GM19328 (cell line): ENCODE measurements at regions not wholly inside any gene's neighbourhood (a gene's known extent, or its start where the extent isn't known, plus 50 kb on each side); places are given as distances from the start of the nearest gene placed in this dataset.

Source experiments
- ATAC-seq: cut with Tn5 transposase; IDR thresholded peaks from one replicate; pipeline ENCODE4 v1.9.1; 2021; ENCODE audit warnings: mild to moderate bottlenecking, moderate library complexity; ENCODE audit not compliant: unreplicated experiment

DNA sequence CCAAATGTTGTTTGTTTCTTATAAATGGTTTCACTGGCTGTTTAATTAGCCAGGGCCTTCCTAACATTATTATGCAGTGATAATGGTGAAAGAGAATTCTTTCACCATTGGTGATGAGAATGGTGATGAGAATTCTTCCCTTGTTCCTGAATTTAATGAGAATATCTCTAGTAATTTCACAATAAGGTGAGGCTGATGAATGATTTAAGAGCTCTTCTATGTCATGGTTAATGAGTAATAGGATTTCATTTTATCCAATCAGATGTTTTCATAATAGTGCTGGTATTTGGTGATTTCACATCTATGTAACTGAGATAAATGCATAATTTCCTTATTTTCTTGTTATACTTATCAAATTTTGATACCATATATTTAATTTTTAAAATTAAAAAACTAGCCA lies 535.7 kb upstream of the ZEB2 start:
- no peak for ATAC-seq

DNA sequence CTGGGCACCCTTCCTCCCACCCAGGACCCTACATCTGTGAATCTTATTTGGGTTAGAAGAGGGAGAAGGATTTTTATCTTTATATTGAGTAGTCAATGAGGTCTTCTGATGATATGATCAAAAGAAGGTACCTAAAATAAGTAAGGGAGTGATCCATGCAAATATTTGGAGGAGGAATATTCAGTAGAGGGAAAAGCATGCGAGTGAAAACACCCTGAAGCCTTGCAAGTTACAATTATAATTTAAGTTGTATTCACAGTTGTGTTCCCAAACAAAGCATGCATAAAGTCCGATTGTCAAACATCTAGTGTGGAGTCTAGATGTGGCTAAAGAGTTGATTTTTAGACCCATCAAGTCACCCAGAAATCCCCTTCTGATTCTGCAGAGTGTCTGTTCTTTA lies 530.2 kb upstream of the ZEB2 start:
- ATAC-seq, result no peak

DNA sequence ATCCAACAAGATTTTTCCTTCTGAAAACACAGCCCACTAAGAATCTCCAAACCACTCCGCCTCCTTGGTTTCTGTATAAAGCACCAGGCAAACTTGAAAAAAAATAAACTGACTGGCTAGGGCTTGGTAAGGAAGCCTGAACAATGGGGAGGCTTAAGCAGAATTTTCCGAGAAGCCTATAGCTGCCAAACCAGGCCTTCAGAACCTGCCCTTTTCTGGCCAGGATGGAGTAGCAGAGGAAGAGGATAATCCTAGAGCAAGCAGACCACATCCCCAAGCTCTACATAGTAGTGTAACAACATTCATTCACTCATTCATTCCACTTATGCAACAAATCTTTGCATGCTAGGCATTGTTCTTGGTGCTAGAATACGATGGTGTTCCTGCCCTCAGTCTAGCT lies 529.6 kb upstream of the ZEB2 start:
- no peak for ATAC-seq

DNA sequence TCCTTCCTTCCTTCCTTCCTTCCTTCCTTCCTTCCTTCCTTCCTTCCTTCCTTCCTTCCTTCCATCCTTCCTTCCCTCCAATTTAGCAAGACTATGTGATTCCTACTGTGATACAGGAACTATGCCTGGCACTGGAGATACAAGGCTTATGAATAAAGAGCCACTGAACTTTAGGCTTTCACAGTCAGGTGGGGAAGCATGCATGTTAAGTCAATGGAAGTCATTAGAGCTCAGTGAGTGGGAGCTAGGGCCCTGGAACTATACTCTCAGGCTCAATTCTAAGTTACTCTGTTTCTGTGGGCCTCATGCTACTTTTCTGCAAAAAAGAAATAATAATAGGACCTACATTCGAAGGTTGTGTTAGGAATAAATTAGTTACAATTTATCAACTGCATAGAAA lies 527.6 kb upstream of the ZEB2 start:
- no peak for ATAC-seq

DNA sequence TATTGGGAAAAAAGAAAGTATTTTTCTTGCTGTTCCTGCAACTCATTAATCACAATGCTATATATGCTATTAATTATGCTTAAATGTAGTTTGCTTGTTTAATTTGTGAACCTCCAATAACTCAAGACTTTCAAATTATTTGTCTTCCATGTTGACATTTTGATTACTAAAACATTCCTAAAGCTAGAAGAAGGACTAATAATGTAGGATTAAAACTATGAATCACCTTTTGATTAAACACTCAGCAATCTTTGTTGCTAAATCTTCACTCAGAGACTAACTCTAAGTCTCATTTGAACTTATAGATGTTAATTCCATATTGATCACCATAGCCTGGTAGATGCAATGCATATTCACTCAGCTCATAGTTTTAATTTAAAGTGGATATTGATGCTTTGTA lies 524.6 kb upstream of the ZEB2 start:
- no peak for ATAC-seq

DNA sequence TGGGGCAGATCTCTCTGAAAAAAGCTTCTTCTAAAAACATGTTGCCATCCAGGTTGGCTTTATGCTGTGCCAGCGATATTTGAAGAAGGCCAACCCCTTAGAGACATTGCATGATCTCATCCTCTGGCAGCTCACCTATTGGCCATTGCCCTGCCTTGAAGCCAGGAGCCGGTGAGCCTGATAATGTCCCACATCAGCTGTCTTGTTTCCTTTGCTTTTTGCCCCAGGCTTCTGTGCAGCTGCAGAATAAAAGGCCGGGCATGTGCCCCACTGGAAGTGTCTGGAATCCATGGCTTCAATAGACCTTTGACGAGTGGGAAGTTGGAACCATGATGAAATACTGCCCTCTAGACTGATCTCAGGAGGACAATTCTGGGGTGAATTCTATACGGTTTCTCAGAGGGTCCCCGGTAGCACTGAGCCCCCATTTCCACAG lies 523.5 kb upstream of the ZEB2 start:
- ATAC-seq, result no peak

DNA sequence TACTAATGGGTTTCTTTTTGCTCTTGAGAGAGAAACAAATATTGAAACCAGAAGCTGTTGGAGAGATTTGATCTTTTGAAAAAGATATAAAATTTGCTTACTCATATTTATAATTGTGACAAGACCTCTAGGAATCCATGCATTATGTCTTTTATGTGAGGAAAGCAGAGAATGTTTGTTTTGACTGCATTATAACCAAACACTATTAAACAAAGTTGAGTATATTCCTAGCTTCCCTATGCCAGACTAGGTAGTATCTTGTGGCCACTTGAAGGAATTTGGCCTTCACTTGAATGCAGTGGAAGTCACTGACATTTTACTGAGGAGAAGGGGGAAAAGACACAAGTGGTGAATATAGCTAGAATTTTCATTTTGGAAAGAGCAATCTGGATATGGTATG lies 521.8 kb upstream of the ZEB2 start:
- ATAC-seq, result no peak

DNA sequence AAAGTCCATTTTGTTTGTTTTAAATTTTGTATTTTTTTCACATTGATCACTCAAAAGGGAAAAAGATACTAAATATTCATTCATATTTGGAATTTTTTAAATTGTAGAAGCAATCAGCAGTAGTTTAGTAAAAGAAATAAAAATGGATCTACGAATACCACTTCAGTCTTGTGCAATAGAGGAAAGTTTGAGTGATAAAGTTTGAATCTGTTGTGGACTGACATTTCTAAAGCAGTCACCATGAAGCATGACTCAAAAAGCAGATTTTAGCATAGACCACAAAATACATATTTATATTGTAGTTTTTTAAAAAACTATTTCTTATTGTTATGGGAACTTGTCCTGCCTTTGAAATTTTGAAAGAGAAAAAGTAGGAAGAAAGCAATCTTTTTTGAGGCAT lies 520.5 kb upstream of the ZEB2 start:
- ATAC-seq, result no peak

DNA sequence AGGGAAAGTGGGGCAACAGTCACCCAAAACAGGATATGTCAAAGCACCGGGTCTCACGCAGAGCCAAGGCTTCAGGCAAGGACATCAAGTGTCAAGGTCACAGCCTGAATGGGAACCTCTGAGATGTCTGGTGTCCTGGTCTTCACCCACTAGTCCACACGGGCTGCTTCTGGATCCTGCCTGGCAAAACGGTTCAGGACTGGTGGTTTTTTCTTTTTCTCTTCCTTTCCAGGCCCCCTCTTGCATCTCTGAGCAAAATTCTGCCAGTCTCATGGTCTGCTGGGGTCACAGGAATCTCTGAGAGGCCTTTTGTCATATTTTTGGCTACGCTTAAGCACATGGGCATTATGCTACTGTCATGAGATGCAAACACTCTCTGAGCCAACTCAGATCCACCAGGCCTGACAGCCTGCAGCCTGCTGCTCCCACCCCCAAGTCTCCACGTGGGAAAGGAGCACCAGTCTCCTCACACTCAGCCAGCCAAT lies 518.2 kb upstream of the ZEB2 start:
- ATAC-seq, result no peak

DNA sequence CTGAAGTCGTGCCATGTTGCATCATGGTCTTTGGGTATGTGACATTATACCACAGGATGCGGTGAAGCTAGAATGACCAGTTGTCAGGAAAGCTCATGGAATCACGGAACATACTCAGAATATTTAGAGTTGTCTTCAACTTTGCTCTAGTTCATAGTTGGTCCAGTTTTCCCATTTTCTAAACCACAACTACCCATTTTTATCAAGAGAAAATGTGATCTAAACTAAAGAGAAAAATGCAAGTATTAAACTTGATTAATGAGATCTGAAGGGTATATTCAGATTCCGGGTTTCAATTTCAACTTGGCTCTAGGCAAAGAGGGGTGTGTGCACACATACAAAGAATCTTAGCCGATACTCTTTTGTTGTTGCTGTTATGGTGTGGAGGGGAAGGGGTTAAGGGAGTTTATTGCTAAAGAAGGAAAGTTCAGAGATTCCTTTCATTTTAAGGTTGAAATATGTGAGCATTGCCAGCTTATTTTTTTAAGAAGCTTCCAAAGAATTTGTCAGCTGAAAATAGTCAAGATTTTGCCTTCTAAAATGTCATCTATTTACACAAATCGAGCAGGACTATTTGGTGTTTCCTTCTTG lies 516.6 kb upstream of the ZEB2 start:
- ATAC-seq, result no peak

DNA sequence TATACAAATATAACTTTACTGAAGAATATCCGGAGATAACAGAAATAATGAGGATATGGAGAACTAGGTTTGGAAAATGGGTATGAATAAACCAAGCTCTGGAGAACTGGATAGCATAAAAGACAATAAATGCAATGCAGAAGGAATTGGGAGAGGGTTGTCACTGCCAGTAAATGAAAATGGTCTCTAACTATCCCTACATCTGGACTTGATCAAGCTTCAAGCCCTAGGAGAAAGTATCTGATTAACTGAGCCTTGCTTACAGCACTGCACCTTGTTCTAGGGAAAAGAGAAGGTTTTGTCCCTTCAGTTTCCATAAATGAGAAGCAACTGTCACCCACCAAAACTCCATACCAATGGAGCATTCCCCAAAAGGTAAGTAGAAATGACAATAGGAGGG lies 514.6 kb upstream of the ZEB2 start:
- no peak for ATAC-seq

DNA sequence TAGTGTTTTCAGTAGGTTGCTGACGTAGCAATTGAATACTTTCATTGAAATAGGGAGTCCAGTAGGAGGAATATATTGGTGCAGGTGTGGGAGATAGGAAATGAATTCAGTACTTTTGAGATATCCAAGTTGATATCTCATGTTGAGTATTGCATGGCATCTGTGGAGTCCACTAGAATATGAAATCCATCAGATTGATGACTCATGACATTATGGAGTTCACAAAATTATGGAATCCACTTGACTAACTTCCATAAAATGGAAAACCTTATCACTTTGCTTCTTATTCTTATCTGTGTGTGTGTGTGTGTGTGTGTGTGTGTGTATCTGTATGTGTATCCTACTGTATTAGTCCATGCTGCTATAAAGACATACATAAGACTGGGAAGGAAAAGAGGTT lies 513.5 kb upstream of the ZEB2 start:
- no peak for ATAC-seq

DNA sequence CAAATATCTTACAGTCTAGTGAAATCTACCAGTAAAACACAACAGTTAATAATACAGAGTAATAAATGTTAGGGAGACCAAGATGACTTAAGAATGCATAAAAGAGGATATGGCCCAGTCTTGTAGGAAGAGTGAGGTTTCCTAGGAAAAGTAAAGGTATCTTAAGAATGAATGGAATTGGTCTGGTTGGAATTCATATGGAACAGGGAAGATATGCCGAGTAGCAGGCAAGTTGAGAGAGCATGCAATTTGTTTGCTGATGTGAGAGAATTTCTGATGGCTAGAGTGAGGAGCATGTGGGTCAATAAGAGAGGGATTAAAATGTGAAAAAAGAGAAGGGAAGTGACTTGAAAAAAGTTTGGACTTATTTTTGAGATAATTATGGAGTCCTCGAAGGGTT lies 512.9 kb upstream of the ZEB2 start:
- no peak for ATAC-seq

DNA sequence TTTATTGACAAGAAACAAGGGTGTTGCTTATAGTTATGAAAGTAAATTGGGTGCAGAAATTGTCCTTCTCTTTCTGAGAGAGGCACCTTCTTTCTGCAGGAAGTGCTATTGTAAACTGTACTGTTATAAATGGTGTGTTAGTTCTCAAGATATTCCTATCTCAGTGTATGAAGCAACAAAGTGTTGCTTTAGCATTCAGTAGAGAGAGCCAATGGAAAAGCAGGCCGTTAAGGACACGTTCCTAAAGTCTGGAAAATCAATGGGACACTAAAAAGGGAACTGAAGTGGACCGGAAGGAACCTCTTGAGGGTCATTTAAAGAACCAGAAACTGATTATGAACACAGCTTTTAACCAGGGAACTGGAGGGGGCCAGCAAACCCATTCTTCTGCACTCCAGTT lies 510.0 kb upstream of the ZEB2 start:
- ATAC-seq, result no peak

DNA sequence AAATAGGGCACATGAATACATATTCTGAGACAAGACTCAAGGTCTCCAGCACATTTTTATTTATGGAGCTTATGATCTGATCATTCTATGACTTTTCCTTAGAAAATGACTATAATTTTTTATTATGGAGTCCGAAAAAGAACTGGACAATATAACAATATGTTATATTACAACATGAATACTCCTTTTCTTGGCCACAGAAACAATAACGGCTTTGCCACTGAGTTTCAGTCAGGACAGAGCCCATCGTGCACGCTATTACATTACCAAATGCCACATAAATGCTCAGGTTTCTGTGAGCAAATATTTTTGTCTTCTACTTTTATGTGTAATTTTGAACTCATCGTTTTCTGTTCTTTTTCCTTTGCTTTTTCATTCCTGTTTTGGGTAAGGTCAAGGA lies 509.2 kb upstream of the ZEB2 start:
- ATAC-seq, result no peak

DNA sequence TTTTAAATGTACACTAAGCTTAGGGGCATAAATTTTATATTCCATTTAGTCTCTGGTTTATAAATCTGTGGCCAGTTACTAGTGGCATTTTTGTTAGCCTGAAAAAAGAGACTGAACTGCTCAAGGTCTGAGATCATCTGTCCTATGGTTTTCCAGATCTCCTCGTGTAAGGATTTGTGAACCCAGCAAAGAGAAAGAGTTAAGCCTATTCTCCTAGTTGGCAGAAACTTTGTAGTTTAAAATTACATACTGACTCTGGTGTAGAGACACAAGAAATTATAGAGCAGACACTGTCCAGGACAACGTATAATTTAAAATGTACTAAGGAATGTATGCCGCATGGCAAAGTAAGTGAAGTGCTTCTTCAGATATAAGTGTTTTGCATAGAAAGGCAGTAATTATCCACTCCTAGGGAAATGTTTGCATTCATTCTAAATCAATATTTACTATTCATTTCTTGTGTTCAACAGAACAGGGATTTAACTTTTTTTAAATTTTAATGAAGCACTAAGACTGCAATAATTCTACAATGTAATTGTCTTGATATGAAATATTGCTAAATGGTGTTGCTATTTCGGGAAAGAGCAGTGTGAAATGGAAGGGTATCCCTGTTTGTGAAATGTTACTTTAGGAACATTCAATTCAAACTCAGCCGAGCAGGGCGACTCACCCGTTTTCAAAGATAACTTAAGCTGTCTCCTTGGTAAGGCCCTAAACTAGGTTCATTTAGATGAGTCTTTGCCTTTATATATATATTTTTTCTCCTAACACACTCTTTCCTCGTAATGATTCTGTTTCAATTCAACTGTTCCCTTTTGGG lies 508.4 kb upstream of the ZEB2 start:
- no peak for ATAC-seq

DNA sequence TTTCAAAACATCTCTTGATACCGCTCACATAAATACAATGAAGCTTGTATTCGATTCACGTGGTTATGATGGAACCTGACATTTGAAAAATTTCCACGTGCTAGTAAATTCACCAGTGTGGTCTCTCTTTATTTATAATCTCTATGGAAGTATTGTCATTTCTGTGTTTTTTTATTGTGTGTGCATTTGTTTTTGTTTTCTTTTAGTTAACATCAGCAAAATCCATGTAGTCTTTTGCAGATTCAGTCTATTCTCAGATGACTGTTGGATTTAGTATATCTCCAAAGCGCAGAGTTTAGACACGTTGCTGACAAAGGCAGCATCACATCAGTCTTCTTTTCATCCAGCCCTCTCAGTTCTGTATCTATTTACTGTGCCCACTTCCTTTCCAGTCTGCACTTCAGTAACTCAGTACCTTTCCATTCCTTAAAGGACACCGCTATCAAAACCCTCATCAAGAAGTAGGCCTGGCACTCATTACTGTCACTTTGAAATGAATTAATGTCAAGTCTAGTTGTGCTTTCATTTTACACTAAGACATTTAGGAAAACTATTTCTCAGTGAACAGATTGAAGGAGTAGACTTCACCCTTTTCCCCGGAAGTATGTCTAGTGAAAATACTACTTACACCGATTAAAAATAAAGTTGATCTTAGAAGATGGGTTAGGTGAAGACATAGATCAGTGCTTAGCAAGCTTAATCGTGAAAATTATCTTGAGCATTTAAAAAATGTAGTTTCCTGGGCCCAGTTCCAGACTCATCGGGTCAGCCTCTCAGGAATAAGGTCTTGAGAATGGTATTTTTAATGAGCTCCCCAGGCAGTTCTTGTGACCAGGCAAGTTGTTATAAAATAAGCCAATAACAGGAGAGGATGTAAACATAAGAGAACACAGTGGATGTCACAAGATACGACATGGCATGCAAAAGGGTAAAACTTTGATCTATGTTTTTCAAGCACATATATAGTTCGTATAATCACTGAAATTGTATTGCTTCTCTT lies 506.8 kb upstream of the ZEB2 start:
- ATAC-seq, result no peak

DNA sequence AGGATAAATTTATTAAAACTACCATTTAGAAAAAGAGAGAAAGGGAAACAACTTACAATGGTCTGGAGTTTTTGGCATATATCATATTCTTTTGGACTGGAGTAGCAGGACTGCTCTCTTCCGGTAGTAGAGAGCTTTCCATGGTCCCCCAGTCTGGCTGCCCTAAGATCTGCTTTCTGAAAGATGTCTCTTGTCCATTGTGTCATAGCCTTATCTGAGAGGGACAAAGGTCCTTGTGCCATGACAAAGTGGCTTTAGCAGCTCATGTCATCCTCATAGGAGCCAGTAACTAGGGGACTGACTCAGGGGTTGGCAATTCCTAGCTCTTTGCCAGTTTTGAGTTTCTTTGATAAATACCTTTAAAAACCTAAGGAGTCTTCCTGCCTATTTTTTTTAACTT lies 505.5 kb upstream of the ZEB2 start:
- ATAC-seq, result no peak

DNA sequence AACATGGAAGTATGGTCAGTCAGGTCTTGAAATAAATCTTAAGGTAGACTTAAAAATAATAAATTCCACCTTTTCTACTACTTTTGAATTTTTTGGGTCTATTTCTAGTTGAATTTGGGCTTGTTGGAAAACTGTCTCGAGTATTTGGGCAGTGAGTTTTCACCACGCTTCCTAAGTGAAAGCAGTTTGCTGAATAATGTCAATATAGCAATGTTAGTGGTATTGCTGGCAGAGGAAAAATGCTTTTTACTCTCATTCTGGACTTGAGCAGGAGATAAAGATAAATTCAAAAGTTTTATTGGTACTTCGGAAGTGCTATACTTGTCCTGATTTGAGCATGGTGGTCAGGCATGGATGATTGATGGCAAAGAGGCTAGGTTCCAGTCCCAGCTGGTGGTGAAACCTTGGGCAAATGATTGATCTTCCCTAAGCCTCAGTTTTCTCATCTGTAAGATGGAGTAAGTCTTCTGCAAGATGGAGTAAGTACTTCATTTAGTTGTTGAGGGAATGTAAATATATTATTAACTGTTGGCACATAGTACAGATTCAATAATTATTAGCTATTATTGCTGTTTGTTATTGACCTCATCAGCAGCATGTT lies 503.5 kb upstream of the ZEB2 start:
- ATAC-seq, result no peak

DNA sequence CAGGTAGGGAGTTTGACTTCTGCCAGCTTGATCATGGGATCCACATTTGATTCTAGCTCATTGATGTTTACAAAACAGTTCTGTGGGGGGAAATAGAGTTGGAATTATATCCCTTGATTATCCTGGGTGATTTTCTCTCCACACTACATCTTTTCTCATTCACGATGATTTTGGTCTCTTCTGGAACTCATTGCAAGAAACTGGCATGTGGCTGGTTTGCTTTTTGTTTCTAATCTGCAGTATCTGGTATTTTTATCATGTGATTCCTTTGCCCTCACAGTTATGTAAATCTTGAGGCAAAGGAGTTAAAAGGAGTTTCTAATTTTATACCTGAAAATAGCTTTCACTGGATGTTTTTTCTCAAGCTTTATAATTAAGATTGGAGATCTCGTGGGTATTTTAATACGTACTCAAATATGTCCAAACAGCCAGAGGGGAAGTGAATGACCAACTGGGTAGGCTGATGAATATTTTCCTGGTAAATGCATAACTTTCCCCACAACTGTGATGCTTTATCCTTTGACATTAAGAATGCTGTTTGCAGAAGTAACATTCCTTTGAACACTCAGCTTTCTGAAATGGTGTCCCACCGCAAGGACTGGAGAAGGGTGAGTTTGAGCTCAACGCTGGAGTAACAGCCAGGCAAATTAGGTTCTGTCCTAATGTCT lies 502.9 kb upstream of the ZEB2 start:
- no peak for ATAC-seq
